ENCODE measurements at regions not wholly inside any gene's neighbourhood (a gene's known extent, or its start where the extent isn't known, plus 50 kb on each side); places are given as distances from the start of the nearest gene placed in this dataset.
A peak's percentile ranks its signal among the peaks of the same experiment; 100 is the strongest.
"Not testable (repeated sequence)": the region's sequence is repeated elsewhere in the genome, so short reads cannot be mapped to it uniquely, and the experiment has no call there.

- Mint-ChIP-seq H3K9me3 (ENCODE audit: unreplicated experiment) (no peaks in the 10 kb centered on the region), H3K27me3 (ENCODE audit: unreplicated experiment) (no peaks in the 10 kb centered on the region), H3K36me3 (ENCODE audit: low read depth, unreplicated experiment) (no peaks in the 10 kb centered on the region), H3K4me3 (ENCODE audit: unreplicated experiment) (no peak overlapping the region), H3K27ac (ENCODE audit: unreplicated experiment) (peak overlapping the region; percentile 58), H3K4me1 (ENCODE audit: unreplicated experiment) (peaks cover 10% of the 10 kb centered on the region)
- TF ChIP-seq CTCF (IDR thresholded peaks at IDR 0.05; ENCODE audit: unreplicated experiment), result no peak
- DNase-seq (ENCODE audit: low spot score), result no peak
Measured at GRCh38 chr7:142646386-142647140, 102.7 kb upstream of the PRSS1 start.

- Mint-ChIP-seq H3K27me3 (ENCODE audit: unreplicated experiment) (no peaks in the 10 kb centered on the region), H3K27ac (ENCODE audit: unreplicated experiment) (peak overlapping the region; percentile 58), H3K4me3 (ENCODE audit: unreplicated experiment) (no peak overlapping the region), H3K4me1 (ENCODE audit: unreplicated experiment) (peaks cover 10% of the 10 kb centered on the region), H3K36me3 (ENCODE audit: low read depth, unreplicated experiment) (no peaks in the 10 kb centered on the region), H3K9me3 (ENCODE audit: unreplicated experiment) (no peaks in the 10 kb centered on the region)
- no peak for TF ChIP-seq CTCF (IDR thresholded peaks at IDR 0.05; ENCODE audit: unreplicated experiment)
- no peak for DNase-seq (ENCODE audit: low spot score)
Measured at GRCh38 chr7:142645777-142646176, 103.5 kb upstream of the PRSS1 start.

- H3K4me3 Mint-ChIP-seq (ENCODE audit: unreplicated experiment), result no peak overlapping the region
- peaks cover 10% of the 10 kb centered on the region for H3K4me1 Mint-ChIP-seq (ENCODE audit: unreplicated experiment)
- H3K36me3 Mint-ChIP-seq (ENCODE audit: low read depth, unreplicated experiment), result no peaks in the 10 kb centered on the region
- no peaks in the 10 kb centered on the region for H3K27me3 Mint-ChIP-seq (ENCODE audit: unreplicated experiment)
- H3K27ac Mint-ChIP-seq (ENCODE audit: unreplicated experiment), result no peak overlapping the region
- DNase-seq (ENCODE audit: low spot score), result no peak
- no peaks in the 10 kb centered on the region for H3K9me3 Mint-ChIP-seq (ENCODE audit: unreplicated experiment)
- no peak for TF ChIP-seq CTCF (IDR thresholded peaks at IDR 0.05; ENCODE audit: unreplicated experiment)
Measured at GRCh38 chr7:142642316-142642715, 107.0 kb upstream of the PRSS1 start.

GRCh38 chr7:142641252-142641651 is 108.0 kb upstream of the PRSS1 start:
- not testable (repeated sequence) for H3K9me3 Mint-ChIP-seq (ENCODE audit: unreplicated experiment); H3K27me3 Mint-ChIP-seq (ENCODE audit: unreplicated experiment); DNase-seq (ENCODE audit: low spot score); H3K36me3 Mint-ChIP-seq (ENCODE audit: low read depth, unreplicated experiment); H3K4me3 Mint-ChIP-seq (ENCODE audit: unreplicated experiment); H3K4me1 Mint-ChIP-seq (ENCODE audit: unreplicated experiment); H3K27ac Mint-ChIP-seq (ENCODE audit: unreplicated experiment)

GRCh38 chr7:142638581-142638980 is 110.7 kb upstream of the PRSS1 start:
- H3K36me3 Mint-ChIP-seq (ENCODE audit: low read depth, unreplicated experiment), result no peaks in the 10 kb centered on the region
- no peak for DNase-seq (ENCODE audit: low spot score)
- no peaks in the 10 kb centered on the region for H3K4me1 Mint-ChIP-seq (ENCODE audit: unreplicated experiment)
- peaks cover 2% of the 10 kb centered on the region for H3K27me3 Mint-ChIP-seq (ENCODE audit: unreplicated experiment)
- no peak overlapping the region for H3K27ac Mint-ChIP-seq (ENCODE audit: unreplicated experiment)
- no peak for TF ChIP-seq CTCF (IDR thresholded peaks at IDR 0.05; ENCODE audit: unreplicated experiment)
- no peak overlapping the region for H3K4me3 Mint-ChIP-seq (ENCODE audit: unreplicated experiment)
- no peaks in the 10 kb centered on the region for H3K9me3 Mint-ChIP-seq (ENCODE audit: unreplicated experiment)

All from endothelial cell (in vitro differentiated cells).